Stimulated activated CD4-positive, alpha-beta T cell treated with anti-CD3 and anti-CD28 coated beads, Interleukin-15, amount 100 ng/mL, for 48 hours (primary cell): ENCODE measurements at regions not wholly inside any gene's neighbourhood (a gene's known extent, or its start where the extent isn't known, plus 50 kb on each side); places are given as distances from the start of the nearest gene placed in this dataset.
A peak's percentile ranks its signal among the peaks of the same experiment; 100 is the strongest.
"Not testable (repeated sequence)": the region's sequence is repeated elsewhere in the genome, so short reads cannot be mapped to it uniquely, and the experiment has no call there.

ENCODE experiments used
- DNase-seq, 2 donors: peaks; one replicate each; pipeline ENCODE4 v3.0.0-alpha.2; 2020; ENCODE audit warnings: low read depth in 2 of 2

DNA sequence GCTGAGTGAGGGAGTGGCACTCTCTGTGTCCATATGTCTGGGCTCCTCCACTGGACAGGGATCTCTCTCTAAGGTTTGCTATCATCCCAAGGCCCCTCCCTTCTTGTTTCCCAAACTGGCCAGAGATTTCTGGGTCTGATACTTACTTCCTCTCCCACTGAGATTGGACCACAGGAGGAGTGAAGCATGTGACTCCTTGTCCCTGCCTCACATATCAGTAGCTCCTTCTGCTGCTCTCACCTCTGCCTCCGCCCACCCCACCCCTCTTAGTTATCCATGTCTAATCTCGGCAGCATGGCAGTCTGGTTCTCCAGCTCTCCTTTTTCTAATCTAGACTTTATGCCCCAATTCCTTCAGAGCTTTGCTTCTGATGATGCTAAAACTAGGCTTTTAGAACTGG lies 223.1 kb downstream of the RPLP1 start:
- DNase-seq = no peak

DNA sequence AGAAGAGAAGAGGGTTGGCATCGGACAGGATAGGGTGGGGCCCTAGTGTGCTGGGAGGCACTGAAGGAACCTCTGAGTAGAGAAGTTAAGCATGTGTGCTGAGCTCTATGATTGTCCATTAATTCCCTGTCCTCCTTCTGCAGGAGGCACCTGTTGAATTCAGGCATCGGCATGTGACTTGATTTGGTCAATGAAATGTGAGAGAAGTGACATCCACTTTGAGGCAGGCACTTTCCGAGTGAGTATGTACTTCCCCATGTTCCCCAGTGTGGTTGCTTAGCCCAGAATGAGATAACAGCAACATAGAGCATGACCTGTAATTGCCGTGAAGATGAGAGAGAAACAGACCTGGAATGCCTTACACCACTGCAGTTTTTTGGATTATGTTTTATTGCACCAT lies 224.8 kb downstream of the RPLP1 start:
- no peak for DNase-seq

DNA sequence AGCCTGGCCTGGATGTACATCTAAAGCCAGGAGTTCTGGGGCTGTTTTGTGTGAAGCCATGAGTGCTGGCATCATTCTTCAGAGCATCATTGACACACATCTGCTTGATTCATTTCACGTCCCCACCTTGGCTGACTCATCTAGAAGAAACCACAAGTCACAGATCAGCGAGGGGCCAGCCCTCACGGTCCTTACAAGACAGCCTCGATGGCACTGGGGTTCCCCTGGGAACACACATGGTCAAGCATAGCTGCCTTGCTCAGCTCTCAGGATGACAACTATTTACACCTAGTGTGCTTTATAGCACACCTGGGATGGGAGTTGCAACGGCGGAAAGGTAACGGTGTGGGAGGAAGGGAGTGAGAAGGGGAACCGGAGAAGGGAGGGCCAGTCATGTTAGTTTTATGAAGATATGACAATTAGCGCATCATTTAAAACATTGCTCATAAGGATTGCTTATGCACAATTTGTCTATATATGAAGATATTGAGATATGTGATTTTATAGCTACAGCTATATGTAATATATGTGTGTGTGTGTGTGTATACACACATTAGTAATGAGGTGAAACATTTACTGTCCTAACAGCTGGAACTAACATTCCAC lies 227.1 kb downstream of the RPLP1 start:
- peak; percentile 58 to 62 for DNase-seq

DNA sequence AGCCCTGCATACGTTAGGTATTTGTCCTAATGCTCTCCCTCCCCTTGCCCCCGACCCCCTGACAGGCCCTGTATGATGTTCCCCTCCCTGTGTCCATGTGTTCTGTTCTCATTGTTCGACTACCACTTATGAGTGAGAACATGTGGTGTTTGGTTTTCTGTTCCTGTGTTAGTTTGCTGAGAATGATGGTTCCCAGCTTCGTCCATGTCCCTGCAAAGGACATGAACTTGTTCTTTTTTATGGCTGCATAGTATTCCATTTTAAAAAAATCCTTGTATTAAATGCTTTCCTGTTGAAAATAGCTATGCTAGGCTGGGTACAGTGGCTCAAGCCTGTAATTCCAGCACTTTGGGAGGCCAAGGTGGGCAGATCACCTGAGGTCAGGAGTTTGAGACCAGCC lies 232.2 kb downstream of the RPLP1 start:
- not testable (repeated sequence) for DNase-seq

DNA sequence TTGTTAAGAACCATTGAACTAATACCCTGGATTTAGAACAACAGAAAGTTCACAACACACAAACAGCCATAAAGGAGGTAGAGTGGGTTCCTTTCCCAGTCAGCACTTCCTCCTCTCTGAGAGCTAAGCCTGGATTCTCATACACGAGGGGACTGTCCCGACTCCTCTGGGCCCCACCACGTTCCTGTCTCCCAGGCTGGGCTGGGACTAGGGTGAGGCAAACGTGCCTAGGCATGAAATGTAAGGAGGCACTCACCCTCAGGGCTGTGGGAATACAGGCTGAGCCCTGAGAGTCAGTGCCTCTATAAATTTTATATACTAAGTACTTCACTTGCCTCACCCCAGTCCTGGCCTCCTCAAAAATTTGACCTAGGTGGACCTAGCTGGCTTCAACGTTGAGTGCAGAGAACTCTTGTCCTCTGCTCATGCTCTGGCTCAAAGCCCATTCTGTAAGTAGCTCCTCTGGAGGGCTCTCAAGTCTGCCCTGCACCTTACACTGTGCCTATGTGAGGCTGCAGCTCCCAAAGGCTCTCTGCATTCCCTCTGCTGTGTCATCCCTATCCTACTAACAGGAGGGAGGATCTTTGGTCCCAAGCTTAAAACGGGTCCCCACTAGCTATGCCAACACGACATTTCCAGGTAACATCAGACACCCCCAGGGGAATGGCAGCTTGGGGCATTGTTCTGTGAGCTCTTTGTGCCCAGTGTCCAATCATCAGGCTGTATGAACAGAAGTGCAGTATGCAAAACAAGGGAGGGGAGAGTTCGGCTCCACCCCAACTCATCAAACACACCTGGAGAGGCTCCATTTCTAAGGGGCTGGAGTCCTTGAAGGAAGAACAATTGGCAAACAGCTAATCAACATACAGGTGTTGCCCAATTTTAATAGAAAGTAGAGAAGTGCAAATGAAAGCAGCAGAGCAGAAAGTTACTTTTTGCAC lies 233.2 kb downstream of the RPLP1 start:
- DNase-seq = no peak

DNA sequence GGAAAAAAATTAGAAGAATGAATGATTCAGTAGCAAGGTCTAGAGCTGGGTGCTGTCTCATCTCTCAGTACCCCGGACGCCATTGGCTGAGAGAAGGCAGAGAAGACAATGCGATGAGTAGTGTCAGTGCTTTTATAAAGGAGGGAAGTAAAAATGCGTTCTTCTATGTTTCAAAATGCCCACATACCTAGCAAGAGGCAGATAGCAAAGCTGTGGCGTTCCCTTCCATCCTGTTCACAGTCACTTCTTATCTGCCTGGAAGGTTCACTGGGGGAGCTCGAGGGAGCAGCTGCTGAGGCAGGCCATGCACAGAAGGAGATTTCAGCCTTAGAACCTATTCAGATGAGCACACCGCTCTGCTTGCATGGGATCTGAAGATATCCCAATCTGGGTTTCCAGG lies 234.0 kb downstream of the RPLP1 start:
- no peak for DNase-seq

DNA sequence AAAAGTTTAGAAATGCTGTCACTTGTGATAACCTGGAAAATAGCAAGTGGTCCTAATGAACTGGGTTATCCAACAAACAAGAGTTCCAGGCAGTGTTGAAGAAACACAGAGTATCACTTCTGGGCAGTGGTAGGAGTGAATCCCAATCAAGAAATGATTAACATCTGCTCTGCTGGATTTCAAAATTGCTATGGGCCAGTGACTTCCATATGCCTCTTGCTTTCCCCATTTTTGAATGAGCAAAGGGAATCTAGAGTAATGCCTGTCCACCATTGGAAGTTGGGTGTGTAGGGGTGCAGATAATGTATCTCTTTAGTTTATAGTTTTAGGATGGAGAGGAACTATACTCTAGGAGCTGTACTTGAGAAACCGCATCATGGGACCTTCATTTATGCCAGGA lies 236.5 kb downstream of the RPLP1 start:
- no peak for DNase-seq

DNA sequence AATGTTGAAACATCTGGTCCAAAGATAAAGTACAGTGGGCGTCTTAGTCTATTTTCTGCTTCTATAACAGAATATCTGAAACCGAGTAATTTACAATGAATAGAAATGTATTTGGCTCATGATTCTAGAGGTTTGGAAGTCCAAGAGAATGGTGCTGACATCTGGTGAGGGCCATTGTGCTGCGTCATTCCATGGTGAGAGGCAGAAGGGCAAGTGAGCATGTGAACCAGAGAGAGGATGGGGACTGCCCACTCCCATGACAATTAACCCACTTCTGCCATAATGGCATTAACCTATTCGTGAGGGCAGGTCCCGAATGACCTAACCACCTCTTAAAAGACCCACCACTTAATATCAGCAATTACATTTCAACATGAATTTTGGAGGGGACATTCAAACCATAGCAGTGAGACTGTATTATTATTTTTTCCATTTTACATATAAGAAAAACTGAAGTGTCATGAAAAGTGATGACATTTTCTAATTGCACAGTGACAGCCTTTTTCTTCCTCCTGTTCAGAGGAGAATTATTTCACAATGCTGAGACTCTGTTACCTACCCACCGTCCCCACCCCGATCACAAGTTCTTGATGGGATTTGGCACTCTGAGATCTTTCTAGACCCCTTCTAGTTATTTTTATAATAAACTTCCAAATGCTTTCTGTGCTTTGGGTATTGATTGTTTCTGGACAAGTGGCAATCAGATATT lies 238.8 kb downstream of the RPLP1 start:
- DNase-seq = no peak

DNA sequence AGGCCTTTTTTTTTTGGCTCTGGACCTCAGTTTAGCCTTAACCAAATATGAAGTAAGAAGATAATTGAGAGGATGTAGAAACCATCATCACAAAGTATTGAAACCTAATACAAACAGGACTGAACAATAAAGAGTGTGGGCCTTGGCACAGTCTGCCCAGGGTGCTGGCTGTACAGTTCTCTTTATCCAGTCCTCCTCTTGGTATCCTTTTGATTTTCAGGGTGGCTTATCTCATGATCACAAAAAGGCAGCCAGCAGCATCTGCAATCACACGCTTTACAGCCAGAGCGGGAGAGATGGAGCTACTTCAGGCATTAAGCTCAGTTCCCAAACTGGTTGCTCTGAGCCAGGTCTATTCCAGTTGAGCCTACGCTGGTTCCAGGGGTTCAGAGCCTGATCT lies 239.7 kb downstream of the RPLP1 start:
- DNase-seq = no peak

DNA sequence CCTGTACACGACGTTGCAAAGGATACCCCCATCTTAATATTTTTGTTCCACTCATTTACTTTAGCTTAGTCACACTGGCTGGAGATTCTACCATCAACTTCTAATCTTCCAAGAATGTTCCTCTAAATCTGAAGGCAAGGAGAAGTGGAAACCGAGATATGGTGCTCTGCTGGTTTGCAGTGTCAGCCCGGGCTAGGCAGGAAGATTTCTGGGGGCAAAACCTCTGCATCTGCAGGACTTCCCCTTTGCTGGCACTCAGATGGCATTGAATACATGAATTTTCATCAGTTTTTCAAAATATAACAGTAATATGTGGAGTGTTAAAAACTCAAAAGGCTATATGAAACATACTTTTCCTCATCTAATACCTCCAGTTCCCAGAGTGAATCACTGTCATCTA lies 240.4 kb downstream of the RPLP1 start:
- DNase-seq = no peak

DNA sequence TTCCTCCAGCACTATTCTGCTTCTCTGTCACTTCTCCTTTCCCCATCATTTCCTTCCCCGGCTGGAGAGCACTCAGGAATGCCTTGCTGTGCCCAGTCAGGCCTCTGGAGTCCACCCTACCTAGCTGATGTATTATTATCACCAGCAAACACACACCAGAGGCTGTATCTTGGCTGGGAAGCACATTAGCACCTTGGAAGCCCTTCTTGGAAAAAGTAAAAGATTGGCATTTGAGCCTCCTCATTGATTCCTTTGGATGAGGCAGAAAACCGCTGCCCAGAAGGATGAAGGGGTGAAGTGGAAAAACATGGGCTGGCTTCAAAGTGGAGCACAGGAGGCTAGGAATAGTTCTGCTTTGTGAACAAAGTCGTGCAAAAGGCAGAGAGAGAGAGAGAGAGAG lies 244.3 kb downstream of the RPLP1 start:
- no peak for DNase-seq

DNA sequence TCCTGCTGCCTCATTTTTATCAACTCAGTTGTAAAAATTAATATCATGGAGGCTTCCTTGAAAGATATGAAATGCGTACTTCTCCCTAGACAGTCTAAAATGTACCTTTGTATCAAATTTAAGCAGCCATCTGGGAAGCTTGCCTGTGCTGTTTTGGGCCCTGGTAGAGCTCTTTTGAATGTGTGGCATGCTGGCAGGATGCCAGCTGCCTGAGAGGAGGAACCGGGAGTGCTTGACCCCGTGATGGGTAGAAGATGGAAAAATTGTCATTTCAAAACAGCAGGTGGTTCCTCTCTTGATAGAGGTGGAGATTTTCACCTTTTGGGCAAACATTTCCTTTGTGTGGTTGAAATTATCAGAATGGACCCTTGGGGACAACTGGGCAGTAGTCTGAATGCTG lies 245.3 kb downstream of the RPLP1 start:
- no peak for DNase-seq

DNA sequence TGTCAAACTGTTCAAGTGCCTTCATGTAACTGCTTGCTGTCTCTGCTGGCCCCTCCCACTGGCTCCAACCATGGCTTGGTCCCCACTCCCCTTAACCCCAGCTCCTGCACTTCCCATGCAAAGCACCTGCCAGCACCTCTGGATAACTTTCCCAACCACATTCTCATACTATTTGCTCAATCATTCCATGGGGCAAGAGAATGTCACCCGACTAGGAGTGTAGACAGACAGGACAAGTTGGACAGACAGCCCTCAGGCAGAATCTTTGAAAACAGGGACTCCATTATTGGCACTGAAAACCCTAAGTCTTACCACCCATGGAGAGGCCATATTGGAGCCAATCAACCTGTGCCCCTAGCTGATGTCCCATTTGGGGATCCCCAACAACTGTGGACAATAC lies 246.5 kb downstream of the RPLP1 start:
- DNase-seq = no peak

DNA sequence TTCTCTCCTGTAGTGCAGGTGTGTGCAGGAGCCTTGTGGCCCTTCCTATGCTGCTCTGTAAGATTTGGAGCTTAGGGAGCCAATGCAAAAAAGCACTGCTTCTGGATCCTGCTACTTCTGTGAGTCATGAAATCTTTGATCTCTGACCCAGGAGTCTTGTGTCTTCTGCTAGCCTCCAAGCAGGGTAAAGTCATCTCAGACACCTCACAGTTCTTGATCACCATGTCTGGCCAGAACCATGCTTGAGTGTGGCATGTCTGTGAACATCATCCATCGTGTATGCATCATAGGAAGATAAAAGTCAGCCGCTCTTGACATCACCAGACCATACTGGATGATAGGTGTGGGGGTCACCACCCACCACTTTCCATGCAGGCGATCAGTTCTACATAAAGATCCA lies 247.8 kb downstream of the RPLP1 start:
- DNase-seq = no peak

DNA sequence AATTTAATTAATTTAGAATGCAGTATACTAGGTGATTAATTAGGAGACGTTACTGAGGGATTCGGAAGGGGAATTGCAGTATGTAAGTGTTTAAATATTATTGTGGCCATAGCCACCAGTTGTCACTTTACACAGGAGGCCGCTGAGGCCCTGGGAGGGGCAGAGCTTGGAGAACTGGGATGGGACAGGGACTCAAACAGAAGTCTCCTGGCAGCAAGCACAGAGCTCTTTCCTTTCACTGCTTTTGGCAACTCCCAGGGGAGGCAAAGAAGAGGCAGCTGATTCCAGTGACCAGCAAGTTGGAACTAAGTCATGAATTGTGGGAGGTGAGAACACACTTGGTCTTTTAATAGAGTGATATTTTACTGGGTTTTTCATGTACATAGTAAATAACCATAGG lies 248.6 kb downstream of the RPLP1 start:
- no peak for DNase-seq

DNA sequence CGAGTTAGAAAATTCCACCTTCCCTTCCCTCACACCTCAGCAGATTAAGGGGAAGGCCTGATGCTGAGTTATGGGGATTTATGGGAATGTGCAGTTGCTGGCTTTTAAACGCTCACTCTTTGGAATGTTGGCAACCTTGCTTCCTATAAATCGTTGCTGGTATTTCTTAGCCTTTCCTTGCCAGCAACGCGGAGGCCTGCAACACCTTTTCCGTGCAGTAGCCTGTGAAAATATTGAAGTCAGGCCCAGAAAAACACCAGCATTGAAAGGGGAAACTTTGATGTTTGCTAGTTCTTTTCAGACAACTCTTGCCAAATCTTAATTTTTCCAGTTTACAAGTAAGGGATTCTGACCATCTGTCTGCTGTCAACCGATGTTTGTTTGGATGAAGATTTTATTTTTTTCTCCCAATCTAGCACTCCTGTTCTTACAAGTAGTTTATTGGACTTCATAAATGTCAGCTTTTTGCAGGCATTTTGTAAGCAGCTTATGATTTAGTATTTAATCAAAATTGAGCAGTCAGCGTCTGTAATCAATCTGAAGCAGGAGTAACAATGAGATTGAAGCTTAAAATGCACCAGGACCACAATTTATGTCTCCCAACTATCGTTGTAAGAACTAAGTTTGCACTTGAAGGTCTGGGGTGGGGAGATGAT lies 251.0 kb downstream of the RPLP1 start:
- no peak for DNase-seq

DNA sequence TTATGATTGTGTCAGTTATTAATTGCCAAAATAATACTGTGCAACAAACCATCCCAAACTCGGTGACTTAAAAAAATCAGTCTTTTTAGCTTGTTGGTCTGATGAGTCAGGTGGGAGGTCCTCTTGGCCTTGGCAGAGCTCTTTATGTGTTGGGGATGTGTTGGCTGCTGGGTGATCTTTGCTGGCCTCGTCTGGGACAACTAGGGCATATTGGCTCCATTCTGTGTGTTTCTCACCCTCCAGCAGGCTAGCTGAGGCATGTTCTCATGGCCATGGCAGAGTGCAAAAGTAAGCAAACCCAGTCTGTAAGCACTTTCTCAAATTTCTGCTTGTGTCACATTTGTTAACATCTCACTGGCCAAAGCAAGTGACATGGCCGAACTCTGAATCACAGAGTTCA lies 251.6 kb downstream of the RPLP1 start:
- no peak for DNase-seq

DNA sequence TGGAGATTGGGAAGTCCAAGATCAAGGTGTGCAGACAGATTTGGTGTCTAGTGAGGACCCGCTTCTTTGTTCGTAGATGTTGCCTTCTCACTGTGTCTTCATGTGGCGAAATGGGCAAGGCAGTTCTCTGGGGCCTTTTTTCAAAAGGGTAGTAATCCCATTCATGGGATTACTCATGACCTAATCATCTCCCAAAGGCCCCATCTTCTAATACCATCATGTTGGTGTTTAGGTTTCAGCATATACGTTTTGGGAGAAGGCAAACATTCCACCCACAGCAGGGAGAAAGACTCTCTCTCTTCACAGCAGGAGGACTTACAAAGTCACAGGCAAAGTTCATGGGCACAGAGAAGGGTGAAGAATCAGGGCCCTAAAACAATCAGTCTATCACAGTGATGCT lies 252.1 kb downstream of the RPLP1 start:
- no peak for DNase-seq

DNA sequence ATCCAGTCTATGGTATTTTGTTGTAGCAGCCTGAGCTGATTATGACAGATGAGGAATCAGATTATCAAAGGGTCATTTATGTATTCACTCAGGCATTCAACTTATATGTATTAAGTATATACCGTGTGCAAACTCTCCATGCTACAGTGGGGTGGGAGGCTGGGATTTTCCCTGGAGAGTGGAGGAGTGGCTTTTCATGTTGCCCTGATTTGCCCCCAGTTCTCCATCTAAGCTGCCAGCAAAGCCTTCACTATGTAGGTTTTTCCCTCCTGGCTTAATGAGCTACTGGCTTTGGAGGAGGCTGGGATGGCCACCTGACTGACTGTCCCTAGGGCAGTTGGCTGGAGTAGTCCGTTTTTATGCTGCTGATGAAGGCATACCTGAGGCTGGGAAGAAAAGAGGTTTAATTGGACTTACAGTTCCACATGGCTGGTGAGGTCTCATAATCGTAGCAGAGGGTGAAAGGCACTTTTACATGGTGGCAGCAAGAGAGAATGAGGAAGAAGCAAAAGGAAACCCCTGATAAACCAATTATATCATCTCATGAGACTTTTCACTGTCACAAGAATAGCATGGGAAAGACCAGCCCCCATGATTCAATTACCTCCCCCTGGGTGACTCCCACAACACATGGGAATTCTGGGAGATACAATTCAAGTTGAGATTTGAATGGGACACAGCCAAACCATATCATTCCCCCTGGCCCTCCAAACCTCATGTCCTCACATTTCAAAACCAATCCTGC lies 253.9 kb downstream of the RPLP1 start:
- DNase-seq = no peak

DNA sequence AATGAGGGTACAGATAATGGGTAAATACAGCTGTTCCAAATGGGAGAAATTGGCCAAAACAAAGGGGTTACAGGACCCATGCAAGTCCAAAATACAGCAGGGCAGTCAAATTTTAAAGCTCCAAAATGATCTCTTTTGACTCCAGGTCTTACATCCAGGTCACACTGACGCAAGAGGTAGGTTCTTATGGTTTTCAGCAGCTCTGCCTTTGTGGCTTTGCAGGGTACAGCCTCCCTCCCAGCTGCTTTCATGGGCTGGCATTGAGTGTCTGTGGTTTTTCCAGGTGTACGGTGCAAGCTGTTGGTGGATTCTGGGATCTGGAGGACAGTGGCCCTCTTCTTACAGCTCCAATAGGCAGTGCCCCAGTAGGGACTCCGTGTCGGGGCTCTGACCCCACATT lies 254.6 kb downstream of the RPLP1 start:
- not testable (repeated sequence) for DNase-seq

DNA sequence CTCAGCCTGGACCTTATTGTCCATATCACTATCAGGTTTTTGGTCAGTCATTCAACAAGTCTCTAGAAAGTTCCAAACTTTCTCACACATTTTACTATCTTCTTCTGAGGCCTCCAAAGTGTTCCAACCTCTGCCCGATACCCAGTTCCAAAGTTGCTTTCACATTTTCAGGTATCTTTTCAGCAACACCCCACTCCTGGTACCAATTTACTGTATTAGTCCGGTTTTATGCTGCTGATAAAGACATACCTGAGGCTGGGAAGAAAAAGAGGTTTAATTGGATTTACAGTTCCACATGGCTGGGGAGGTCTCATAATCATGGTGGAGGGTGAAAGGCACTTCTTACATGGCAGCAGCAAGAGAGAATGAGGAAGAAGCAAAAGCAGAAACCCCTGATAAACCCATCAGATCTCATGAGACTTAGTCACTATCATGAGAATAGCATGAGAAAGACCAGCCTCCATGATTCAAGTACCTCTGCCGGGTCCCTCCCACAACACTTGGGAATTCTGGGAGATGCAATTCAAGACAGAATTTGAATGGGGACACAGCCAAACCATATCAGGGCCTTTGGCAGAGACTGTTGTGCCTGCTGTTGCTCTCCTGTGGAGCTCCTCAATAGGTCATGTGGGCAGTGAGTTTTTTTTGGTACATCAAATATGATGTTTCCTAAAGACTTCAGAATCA lies 256.0 kb downstream of the RPLP1 start:
- DNase-seq = not testable (repeated sequence)
